Vagina (tissue), 2 donors: ENCODE measurements at regions not wholly inside any gene's neighbourhood (a gene's known extent, or its start where the extent isn't known, plus 50 kb on each side); places are given as distances from the start of the nearest gene placed in this dataset.
"Not testable (repeated sequence)": the region's sequence is repeated elsewhere in the genome, so short reads cannot be mapped to it uniquely, and the experiment has no call there.

Experiments
- DNase-seq, 2 donors: peaks; one replicate each; pipeline ENCODE4 v3.0.0-alpha.2; 2017; ENCODE audit errors: extremely low spot score in 2 of 2
- H3K27ac ChIP-seq: fragments of 200-600 bp; sonication (generic); one replicate; pipeline ENCODE4 v1.5.1; 2019
- H3K27me3 ChIP-seq: fragments of 200-600 bp; sonication (generic); one replicate; pipeline ENCODE4 v1.5.1; 2019
- H3K36me3 ChIP-seq, 2 donors: fragments of 200-600 bp; sonication (generic); one replicate each; pipeline ENCODE4 v1.5.1; 2017 to 2019
- H3K4me1 ChIP-seq: fragments of 200-600 bp; sonication (generic); one replicate; pipeline ENCODE4 v1.5.1; 2019
- H3K4me3 ChIP-seq, 2 donors: fragments of 200-600 bp; sonication (generic); 1 replicate in 1 of 2; 2 replicates in 1 of 2; pipeline ENCODE4 v1.5.1; 2016 to 2019
- H3K9me3 ChIP-seq: fragments of 200-600 bp; sonication (generic); one replicate; pipeline ENCODE4 v1.5.1; 2019
- CTCF ChIP-seq, 3 experiments: fragments of 450-650 bp in 2 of 3; fragments of 200-600 bp in 1 of 3; sonication (generic) in 1 of 3; IDR thresholded peaks; one replicate each; pipeline ENCODE4 v1.5.1; 2017 to 2019; ENCODE audit warnings: antibody characterized with exemption in 3 of 3, mild to moderate bottlenecking in 2 of 3, moderate library complexity in 2 of 3
- POLR2A ChIP-seq, 2 donors: fragments of 450-650 bp; IDR thresholded peaks; one replicate each; pipeline ENCODE4 v1.6.1; 2017; ENCODE audit warnings: antibody characterized with exemption in 2 of 2, mild to moderate bottlenecking in 2 of 2, moderate library complexity in 2 of 2
- POLR2AphosphoS5 ChIP-seq, 2 donors: sonication (generic); formaldehyde crosslinking; IDR thresholded peaks; one replicate each; pipeline ENCODE4 v1.9.0; 2017; ENCODE audit warnings: antibody characterized with exemption in 2 of 2, mild to moderate bottlenecking in 2 of 2, low read depth in 1 of 2; ENCODE audit not compliant: insufficient read depth in 1 of 2
- intact Hi-C: fragments of 100-400 bp; cut with DNase I; formaldehyde crosslinking; loops from one replicate; pipeline ENCODE4 v1.15.1; 2023

- H3K36me3 ChIP-seq: no peaks in the 10 kb centered on the region
- intact Hi-C loops: no loop called here
- TF ChIP-seq CTCF (IDR thresholded peaks at IDR 0.05): no peak
- no peak for TF ChIP-seq POLR2A (IDR thresholded peaks at IDR 0.05)
- TF ChIP-seq POLR2AphosphoS5 (IDR thresholded peaks at IDR 0.05; ENCODE audit: insufficient read depth in 1 of 2, low read depth in 1 of 2): no peak
- no peak overlapping the region for H3K4me3 ChIP-seq
- H3K27me3 ChIP-seq: no peaks in the 10 kb centered on the region
- H3K9me3 ChIP-seq: no peaks in the 10 kb centered on the region
- H3K27ac ChIP-seq: no peak overlapping the region
- DNase-seq: no peak
- H3K4me1 ChIP-seq: no peaks in the 10 kb centered on the region
These were observed 62.1 kb upstream of the KYNU start for GRCh38 chr2:142815375-142815774.

GRCh38 chr2:142813830-142814829 lies 63.3 kb upstream of the KYNU start:
- Histone ChIP-seq H3K4me1 (no peaks in the 10 kb centered on the region), H3K36me3 (no peaks in the 10 kb centered on the region), H3K27ac (no peak overlapping the region), H3K27me3 (no peaks in the 10 kb centered on the region), H3K4me3 (no peak overlapping the region), H3K9me3 (no peaks in the 10 kb centered on the region)
- intact Hi-C loops: no loop called here
- no peak for DNase-seq
- TF ChIP-seq POLR2AphosphoS5 (IDR thresholded peaks at IDR 0.05; ENCODE audit: insufficient read depth in 1 of 2, low read depth in 1 of 2) (no peak), POLR2A (IDR thresholded peaks at IDR 0.05) (no peak)

DNA sequence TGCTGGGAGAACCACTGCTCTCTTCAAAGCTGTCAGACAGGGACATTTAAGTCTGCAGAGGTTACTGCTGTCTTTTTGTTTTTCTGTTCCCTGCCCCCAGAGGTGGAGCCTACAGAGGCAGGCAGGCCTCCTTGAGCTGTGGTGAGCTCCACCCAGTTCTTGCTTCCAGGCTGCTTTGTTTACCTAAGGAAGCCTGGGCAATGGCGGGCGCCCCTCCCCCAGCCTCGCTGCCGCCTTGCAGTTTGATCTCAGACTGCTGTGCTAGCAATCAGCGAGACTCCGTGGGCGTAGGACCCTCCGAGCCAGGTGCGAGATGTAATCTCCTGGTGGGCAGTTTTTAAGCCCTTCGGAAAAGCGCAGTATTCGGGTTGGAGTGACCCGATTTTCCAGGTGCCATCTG lies 65.8 kb upstream of the KYNU start:
- DNase-seq, H3K27ac ChIP-seq, H3K27me3 ChIP-seq, H3K4me1 ChIP-seq, H3K9me3 ChIP-seq, H3K4me3 ChIP-seq, intact Hi-C loops, H3K36me3 ChIP-seq: not testable (repeated sequence)

DNA sequence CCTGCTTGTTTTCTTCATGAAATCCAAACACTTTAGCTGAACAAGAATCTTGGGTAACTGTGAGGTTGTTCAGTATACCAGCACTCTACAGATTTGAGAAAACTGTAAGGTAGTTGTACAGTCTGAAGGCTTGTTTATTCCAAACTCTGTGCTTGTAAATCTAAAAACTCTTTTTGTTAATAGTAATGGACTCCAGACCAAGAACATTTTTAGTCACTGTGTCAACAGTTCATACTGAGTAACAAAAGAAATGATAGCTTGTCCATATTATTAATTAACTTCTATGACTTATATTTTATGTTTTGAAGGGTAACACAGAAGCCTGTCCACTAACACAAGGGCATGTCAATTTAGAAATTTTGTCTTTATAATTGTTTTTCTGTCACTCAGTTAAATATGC lies 72.2 kb upstream of the KYNU start:
- Histone ChIP-seq H3K4me3 (no peak overlapping the region), H3K9me3 (no peaks in the 10 kb centered on the region), H3K36me3 (no peaks in the 10 kb centered on the region), H3K27me3 (no peaks in the 10 kb centered on the region), H3K27ac (no peak overlapping the region), H3K4me1 (no peaks in the 10 kb centered on the region)
- no peak for DNase-seq
- intact Hi-C loops: no loop called here
- no peak for TF ChIP-seq POLR2A (IDR thresholded peaks at IDR 0.05)
- no peak for TF ChIP-seq CTCF (IDR thresholded peaks at IDR 0.05)
- TF ChIP-seq POLR2AphosphoS5 (IDR thresholded peaks at IDR 0.05; ENCODE audit: insufficient read depth in 1 of 2, low read depth in 1 of 2): no peak

DNA sequence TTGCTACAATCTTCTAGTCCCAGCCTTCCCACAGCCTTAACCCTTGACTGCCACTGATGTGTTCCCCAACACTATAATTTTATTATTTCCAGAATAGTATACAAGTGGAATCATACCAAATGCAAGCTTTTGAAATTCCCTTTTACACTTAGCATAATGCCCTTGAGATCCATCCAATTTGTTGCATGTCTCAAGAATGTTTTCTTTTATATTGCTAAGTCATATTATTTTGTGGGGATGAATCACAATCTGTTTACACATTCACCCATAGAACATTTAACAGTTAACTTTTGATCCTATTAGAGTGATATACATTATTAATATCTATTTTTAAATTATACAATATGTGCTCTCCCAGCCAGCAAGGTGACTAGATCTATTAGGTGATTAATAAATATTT lies 74.3 kb upstream of the KYNU start:
- intact Hi-C loops: no loop called here
- H3K27ac ChIP-seq: no peak overlapping the region
- no peak for TF ChIP-seq POLR2A (IDR thresholded peaks at IDR 0.05)
- TF ChIP-seq POLR2AphosphoS5 (IDR thresholded peaks at IDR 0.05; ENCODE audit: insufficient read depth in 1 of 2, low read depth in 1 of 2): no peak
- no peak for TF ChIP-seq CTCF (IDR thresholded peaks at IDR 0.05)

DNA sequence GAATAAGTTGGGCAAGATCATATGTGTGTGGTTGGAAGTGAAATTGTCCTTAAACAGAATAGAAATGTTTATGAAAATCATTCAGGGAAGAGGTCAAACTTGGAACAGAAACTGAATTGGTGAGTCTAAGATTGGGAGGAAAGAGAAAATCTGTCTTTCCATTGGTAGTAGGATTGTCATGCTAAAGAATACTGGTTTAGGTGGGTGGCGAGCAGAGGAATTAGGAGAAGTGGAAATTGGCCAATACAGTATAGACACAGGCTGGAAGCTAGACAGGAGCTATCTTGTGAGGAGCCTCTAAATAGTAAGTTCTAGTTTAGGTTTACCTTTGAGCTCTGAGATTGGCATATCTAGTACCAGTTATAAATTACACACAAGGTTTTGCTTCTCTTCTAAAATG lies 80.9 kb upstream of the KYNU start:
- no peak overlapping the region for H3K27ac ChIP-seq
- no peaks in the 10 kb centered on the region for H3K27me3 ChIP-seq
- intact Hi-C loops: no loop called here
- TF ChIP-seq CTCF (IDR thresholded peaks at IDR 0.05): no peak
- TF ChIP-seq POLR2AphosphoS5 (IDR thresholded peaks at IDR 0.05; ENCODE audit: insufficient read depth in 1 of 2, low read depth in 1 of 2): no peak
- TF ChIP-seq POLR2A (IDR thresholded peaks at IDR 0.05): no peak
- no peaks in the 10 kb centered on the region for H3K4me1 ChIP-seq
- no peak for DNase-seq
- no peak overlapping the region for H3K4me3 ChIP-seq
- H3K36me3 ChIP-seq: no peaks in the 10 kb centered on the region
- no peaks in the 10 kb centered on the region for H3K9me3 ChIP-seq

More for the DNA sequence above, 74.3 kb upstream of the KYNU start:
- Histone ChIP-seq H3K27me3 (no peaks in the 10 kb centered on the region), H3K4me3 (no peak overlapping the region), H3K4me1 (no peaks in the 10 kb centered on the region), H3K9me3 (no peaks in the 10 kb centered on the region), H3K36me3 (no peaks in the 10 kb centered on the region)
- DNase-seq: no peak
